NCI-H2196 (cell line): ENCODE measurements at regions not wholly inside any gene's neighbourhood (a gene's known extent, or its start where the extent isn't known, plus 50 kb on each side); places are given as distances from the start of the nearest gene placed in this dataset.
"Not testable (repeated sequence)": the region's sequence is repeated elsewhere in the genome, so short reads cannot be mapped to it uniquely, and the experiment has no call there.

Experiments
- DNase-seq: peaks from one replicate; lab custom pipeline; 2025; ENCODE audit not compliant: unreplicated experiment; lab: John Stamatoyannopoulos, UW

- no peak for DNase-seq
These were observed 134.8 kb upstream of the TNFSF4 start for GRCh38 chr1:173341971-173342370.

GRCh38 chr1:173342736-173343135 is 134.4 kb upstream of the PRDX6 start:
- no peak for DNase-seq

GRCh38 chr1:173344034-173344743 is 132.9 kb upstream of the PRDX6 start:
- no peak for DNase-seq

DNA sequence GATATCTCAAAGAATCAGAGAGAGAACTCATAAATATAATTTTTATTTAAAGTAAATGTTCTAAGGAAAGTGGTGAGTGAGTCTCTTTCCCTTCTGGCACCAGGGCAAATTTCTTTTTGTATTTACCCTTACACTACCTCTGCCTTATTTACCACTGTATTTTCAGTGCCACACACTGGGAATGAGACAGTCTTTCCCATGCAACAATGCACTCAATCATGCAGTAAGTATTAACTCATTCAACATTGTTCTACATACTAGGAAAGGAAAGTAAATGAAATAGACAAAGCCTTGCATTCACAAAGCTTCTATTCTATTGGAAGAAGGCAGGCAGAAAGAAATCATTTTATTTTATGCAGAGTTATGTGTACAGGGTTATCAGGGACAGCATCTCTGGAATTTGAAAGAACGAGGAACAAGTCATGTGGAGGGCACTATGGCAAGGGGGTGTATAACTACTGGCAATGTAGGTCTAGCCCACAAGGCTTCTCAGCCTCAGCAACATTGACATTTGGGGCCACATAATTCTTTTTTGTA is 129.8 kb upstream of the PRDX6 start:
- DNase-seq = no peak

DNA sequence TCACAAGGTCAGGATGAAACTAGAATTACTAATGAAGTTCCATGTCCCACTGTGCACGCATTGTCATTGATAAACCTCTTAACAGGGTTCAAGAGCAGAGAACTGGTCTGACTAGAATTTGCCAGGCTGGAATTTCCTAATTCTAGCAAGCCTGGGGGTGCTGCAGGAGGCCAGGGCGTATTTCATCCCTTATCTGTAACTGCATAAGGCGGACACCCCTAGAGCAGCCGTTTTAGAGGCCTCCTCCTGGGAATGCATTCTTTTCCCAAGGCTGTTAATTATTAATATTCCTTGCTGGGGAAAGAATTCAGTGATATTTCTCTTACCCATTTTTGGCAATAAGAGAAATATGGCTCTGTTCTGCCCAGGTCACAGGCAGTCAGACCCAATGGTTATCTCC is 124.5 kb upstream of the PRDX6 start:
- DNase-seq = not testable (repeated sequence)

DNA sequence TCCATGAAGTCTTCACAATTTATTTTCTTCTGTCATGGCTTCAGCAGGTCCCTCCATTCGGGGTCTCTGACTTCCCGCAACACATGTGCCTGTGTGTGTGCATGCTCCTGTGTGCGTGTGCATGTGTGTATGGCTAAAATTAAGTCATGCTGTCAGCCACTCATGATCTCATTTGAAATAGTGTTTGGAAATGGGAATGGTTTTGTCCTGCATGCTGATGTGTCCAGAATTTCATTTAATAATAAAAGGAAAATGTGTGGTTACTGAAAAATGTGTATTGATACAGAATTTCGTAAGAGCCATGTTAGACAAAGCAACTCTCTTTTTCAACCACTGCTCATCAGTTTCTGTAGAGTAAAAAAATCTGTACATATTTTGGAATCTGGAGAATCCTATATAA is 123.8 kb upstream of the PRDX6 start:
- DNase-seq = no peak

- DNase-seq = no peak
These were observed 122.2 kb upstream of the PRDX6 start for GRCh38 chr1:173354937-173355280.

DNA sequence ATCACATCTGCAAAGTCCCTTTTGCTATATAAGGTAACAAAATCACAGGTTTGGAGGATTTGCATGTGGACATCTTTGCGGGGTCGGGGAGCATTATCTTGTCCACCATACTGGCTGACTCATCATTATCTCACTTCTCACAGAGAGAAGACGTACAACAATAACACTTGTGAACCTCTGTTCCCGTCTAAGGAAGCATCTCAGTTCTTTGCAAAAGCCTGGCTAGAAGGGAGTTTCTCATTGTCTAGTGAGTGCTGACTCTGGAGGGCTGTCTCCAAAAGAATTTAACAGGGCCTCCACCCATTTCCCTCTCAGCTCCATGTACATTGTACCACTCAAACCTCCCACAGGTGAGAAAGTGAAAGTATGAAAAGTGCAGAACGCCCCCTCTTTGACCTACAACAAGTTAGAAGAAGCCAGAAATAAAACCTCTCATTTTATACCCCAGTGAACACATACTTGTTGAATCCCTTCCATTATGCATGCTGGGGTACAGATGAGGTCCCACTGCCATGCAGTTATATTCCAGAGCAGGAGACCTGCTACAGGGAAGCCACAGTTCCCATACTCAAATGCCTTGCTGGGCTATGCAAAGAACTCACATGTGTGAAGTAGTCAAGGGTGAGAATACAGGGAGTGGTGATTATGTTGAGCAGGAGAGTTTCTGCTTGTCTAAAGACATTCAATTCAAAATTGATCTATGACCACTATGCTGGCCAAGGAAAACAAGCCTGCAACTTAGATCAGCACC is 121.7 kb upstream of the PRDX6 start:
- no peak for DNase-seq

GRCh38 chr1:173356191-173356762 is 120.9 kb upstream of the PRDX6 start:
- no peak for DNase-seq

- DNase-seq = no peak
These were observed 116.6 kb upstream of the PRDX6 start for GRCh38 chr1:173360487-173361063.

- no peak for DNase-seq
These were observed 114.6 kb upstream of the PRDX6 start for GRCh38 chr1:173362543-173362942.

DNA sequence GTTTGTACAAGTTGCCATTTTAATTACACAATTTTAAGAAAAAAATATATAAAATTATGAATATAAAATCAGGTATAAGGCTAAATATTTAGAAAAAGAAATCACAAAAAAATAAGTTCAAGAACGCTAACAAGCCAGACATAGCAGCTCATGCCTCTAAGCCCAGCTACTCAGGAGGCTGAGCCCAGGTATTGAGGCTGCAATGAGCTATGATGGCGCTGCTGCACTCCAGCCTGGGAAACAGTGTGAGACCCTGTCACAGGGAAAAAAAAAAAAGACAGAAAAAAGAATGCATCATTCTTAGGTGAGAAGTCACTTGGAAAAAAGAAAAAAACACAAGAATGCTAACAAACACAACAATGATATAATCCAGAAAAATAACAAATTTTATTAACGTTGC is 112.3 kb upstream of the PRDX6 start:
- no peak for DNase-seq

DNA sequence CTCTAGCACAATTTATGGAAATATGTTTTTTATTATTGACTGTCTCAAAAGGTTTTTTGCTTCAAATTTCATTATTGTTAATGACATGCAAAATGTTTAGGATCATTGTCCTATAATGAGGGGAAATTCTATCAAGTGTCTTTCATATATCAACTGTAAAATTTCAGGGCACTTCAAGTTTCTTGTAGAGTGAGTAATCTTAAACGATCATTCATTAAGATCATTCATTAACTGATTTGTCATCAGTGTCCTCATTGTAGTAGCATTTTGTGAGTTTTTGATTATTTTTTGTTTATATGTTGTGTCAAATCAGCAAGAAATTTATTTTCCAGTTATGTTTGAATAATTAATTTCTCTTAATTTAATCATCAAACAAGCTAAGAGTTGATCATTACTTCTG is 111.8 kb upstream of the PRDX6 start:
- no peak for DNase-seq

DNA sequence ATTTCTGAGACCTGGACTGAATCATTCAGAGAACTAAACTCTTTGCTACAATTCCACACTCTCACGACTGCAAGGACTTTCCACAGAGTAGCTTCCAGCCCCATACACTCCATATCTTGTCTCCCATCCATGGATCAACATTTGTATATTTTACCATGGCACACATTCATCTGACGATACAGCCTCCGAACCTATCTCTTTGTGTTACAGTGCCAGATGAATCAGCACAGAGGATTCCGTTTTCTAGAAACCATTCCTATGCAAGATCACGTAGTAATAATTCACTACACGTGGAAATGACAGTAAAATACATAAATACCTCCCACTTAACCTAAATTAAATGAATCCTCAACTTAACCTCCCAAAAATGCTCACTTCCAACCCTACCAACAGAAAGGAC is 110.0 kb upstream of the PRDX6 start:
- no peak for DNase-seq

DNA sequence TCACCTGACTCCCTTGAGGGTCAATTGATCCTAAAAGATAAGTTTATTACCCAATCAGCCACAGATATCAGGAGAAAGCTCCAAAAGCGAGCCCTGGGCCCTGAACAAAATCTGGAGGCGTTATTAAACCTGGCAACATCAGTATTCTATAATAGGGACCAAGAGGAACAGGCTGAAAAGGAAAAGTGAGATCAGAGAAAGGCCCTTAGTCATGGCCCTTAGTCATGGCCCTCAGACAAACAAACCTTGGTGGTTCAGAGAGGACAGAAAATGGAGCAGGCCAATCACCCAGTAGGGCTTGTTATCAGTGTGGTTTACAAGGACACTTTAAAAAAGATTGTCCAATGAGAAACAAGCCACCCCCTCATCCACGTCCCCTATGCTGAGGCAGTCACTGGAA is 106.5 kb upstream of the PRDX6 start:
- DNase-seq = not testable (repeated sequence)

DNA sequence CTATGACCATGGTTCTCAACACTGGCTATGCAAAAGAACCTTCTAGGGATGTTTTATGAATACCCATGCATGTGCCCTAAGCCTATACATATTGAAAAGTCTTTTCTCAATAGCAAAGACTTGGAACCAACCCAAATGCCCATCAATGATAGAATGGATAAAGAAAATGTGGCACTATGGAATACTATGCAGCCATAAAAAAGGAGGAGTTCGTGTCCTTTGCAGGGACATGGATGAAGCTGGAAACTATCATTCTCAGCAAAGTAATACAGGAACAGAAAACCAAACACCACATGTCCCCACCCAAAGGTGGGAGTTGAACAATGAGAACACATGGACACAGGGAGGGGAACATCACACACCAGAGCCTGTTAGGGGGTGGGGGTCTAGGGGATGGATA is 101.1 kb upstream of the PRDX6 start:
- not testable (repeated sequence) for DNase-seq

DNA sequence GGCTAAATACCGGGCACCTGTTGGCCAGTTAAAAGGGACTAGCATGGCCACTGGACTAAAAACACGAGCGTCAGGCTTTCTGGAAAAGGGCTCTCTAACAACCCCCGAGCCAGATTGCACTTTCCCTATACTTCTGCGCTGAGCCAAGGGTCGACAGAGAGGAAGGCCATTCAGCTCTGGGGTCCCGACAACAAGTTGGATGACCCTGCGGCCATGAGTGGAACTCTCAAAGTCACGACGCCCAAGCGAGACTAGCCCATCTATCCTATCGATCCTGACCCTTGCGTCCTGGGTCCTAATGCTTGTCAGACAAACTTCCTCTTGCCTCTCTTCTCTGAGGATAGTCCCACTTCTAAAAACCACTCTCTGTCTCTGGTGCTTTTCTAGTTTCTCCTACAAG is 99.9 kb upstream of the PRDX6 start:
- no peak for DNase-seq

DNA sequence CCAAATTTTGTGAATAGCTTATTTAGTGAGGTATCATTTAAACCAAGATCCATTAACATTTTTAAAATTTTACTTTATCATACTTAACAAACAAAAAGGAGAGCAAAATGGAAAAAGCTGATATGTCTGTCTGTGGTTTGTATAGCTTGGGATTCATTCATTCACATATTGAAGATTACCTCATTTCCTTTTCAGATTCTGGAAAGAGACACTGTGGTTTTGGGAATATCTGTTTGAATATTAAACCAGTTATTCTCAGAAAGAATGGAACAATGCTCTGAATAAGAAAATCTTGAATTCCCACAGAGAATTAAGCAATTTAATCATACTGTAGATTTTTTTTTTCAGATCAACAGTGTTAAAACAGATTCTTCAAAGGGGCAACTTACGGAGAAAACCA is 93.8 kb upstream of the PRDX6 start:
- no peak for DNase-seq

DNA sequence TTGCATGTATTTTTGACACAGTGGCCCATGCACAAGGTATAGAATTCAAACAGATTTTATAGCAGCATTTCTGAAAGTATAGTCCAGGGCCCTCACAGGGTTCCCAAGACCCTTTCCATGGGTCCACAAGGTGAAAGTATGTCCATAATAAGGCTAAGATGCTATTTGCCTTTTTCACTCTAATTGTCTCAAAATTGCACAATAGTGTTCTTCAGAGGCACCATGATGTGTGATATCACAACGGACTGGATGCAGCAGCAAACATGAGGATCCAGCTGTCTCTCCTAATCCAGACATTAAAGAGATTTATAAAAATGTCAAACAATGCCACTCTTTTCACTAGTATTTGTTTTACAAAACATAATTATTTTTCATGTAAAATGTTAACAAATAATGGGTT is 88.8 kb upstream of the PRDX6 start:
- no peak for DNase-seq

DNA sequence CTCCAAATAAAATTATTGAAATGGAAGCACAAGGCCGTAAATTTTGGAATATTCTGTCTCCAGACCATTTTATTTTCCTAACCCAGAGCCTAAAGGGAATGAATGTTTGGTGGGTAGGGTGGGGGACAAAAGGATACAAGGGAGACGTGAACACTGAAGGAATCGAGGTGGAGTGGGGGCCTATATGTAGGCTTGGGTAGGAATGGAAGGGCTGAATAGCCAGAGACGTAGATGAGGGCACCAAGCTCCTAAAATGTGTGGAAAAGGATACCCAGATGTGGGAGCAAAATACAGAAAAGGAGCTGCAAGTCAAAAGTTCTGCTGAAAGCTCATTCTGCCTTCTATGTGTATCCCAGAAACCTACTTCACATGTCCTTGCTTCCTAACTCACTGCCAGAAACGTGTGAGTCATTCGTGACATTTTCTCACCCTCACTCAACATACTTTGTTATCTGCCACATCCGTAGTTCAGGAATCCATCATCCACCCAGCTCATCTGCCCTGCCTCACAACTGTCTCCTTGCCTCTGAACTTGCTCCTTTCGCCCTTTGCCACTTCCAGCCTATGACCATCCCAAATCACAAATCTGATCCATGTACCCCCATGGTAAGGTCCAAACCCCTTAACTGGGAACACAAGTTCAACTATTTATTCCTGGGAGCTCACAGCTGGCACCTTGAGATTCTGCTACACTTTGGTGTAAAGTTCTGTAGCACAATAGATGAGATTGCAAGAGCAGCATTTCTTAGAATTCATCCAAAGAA is 84.1 kb upstream of the PRDX6 start:
- no peak for DNase-seq

- DNase-seq = no peak
These were observed 83.5 kb upstream of the PRDX6 start for GRCh38 chr1:173393659-173394000.
